Esophagus muscularis mucosa (tissue), 4 donors: ENCODE measurements at regions not wholly inside any gene's neighbourhood (a gene's known extent, or its start where the extent isn't known, plus 50 kb on each side); places are given as distances from the start of the nearest gene placed in this dataset.

Experiments used
- DNase-seq: peaks from one replicate; pipeline ENCODE4 v3.0.0-alpha.2; 2017; ENCODE audit errors: extremely low spot score
- H3K27ac ChIP-seq, 4 donors: fragments of 200-600 bp; sonication (generic); replicated peaks in 1 of 4; 1 replicate in 3 of 4; 2 replicates in 1 of 4; pipeline ENCODE4 v1.5.1; 2016 to 2019; ENCODE audit warnings: mild to moderate bottlenecking in 1 of 4
- H3K27me3 ChIP-seq, 4 donors: fragments of 200-600 bp; sonication (generic); one replicate each; pipeline versions ENCODE4 v1.5.1 to v1.6.0; 2016 to 2019
- H3K36me3 ChIP-seq, 4 donors: fragments of 200-600 bp; sonication (generic); one replicate each; pipeline ENCODE4 v1.5.1; 2016 to 2019
- H3K4me1 ChIP-seq, 4 donors: fragments of 200-600 bp; sonication (generic); one replicate each; pipeline ENCODE4 v1.5.1; 2016 to 2019
- H3K4me3 ChIP-seq, 4 donors: fragments of 200-600 bp; sonication (generic); 1 replicate in 2 of 4; 2 replicates in 2 of 4; pipeline ENCODE4 v1.5.1; 2016 to 2019; ENCODE audit warnings: mild to moderate bottlenecking in 4 of 4, moderate library complexity in 1 of 4
- H3K9me3 ChIP-seq, 4 donors: fragments of 200-600 bp; sonication (generic); 1 replicate in 3 of 4; 2 replicates in 1 of 4; pipeline ENCODE4 v1.5.1; 2016 to 2019
- CTCF ChIP-seq, 3 experiments: fragments of 200-600 bp in 2 of 3; fragments of 450-650 bp in 1 of 3; sonication (generic) in 2 of 3; IDR thresholded peaks; one replicate each; pipeline ENCODE4 v1.5.1; 2017 to 2019; ENCODE audit warnings: antibody characterized with exemption in 3 of 3, mild to moderate bottlenecking in 2 of 3, moderate library complexity in 1 of 3
- EP300 ChIP-seq: sonication (generic); formaldehyde crosslinking; IDR thresholded peaks from one replicate; pipeline ENCODE4 v1.6.1; 2017; ENCODE audit warnings: antibody characterized with exemption
- POLR2A ChIP-seq: fragments of 450-650 bp; IDR thresholded peaks from one replicate; pipeline ENCODE4 v1.6.1; 2017; ENCODE audit warnings: antibody characterized with exemption, moderate library complexity, mild to moderate bottlenecking, low read depth
- POLR2AphosphoS5 ChIP-seq, 2 donors: sonication (generic); formaldehyde crosslinking; IDR thresholded peaks; one replicate each; pipeline ENCODE4 v1.6.1; 2017; ENCODE audit warnings: antibody characterized with exemption in 2 of 2
- WGBS: methylation state at CpG from one replicate; pipeline ENCODE4 v1.1.5; 2018; 5-methylcytosine and 5-hydroxymethylcytosine counted together
- intact Hi-C: fragments of 100-400 bp; cut with DNase I; formaldehyde crosslinking; loops from one replicate; pipeline ENCODE4 v1.15.1; 2023

GRCh38 chr7:41892356-41893100 is 189.6 kb upstream of the INHBA start:
- Histone ChIP-seq H3K4me1 (peaks cover 0 to 4% (median 2%) of the 10 kb centered on the region in 4 donors), H3K36me3 (no peaks in the 10 kb centered on the region), H3K27me3 (no peaks in the 10 kb centered on the region), H3K9me3 (no peaks in the 10 kb centered on the region), H3K4me3 (no peak overlapping the region), H3K27ac (no peak overlapping the region)
- DNase-seq = no peak
- intact Hi-C loops = no loop called here
- no peak for TF ChIP-seq EP300
- TF ChIP-seq CTCF (IDR thresholded peaks at IDR 0.05) = no peak
- TF ChIP-seq POLR2A = no peak
- no peak for TF ChIP-seq POLR2AphosphoS5 (IDR thresholded peaks at IDR 0.05)
- 79% methylated on average over 2 of the region's 2 CpGs for WGBS

DNA sequence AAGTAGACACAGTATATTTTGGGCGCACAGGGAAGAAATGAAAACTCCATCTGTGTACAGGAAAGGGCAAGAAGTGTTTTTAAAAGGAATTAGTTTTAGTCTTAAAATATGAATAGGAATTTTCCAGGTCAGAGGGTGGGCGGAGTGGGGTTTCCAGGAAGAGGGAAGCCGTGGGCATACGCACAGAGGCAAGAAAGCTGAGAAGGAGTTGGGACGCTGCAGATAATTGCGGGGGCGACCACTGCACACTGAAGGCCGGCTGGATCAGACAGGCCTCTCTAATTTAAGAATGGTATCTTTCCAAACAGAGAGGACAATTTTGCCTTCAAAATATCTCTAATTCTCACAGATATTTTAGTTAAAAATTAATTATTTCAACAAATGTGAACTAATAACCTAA is 189.1 kb upstream of the INHBA start:
- intact Hi-C loops = no loop called here
- Histone ChIP-seq H3K4me1 (peaks cover 4 to 10% (median 8%) of the 10 kb centered on the region in 4 donors), H3K36me3 (no peaks in the 10 kb centered on the region), H3K4me3 (no peak overlapping the region), H3K27me3 (no peaks in the 10 kb centered on the region), H3K27ac (no peak overlapping the region), H3K9me3 (no peaks in the 10 kb centered on the region)
- DNase-seq = no peak
- TF ChIP-seq POLR2A (no peak), POLR2AphosphoS5 (IDR thresholded peaks at IDR 0.05) (no peak), EP300 (no peak), CTCF (IDR thresholded peaks at IDR 0.05) (no peak)
- WGBS = 73% methylated on average over 8 of the region's 8 CpGs

GRCh38 chr7:41890631-41891274 is 187.9 kb upstream of the INHBA start:
- Histone ChIP-seq H3K36me3 (no peaks in the 10 kb centered on the region), H3K27ac (no peak overlapping the region)
- TF ChIP-seq POLR2A = no peak
- TF ChIP-seq EP300 = no peak
- TF ChIP-seq POLR2AphosphoS5 (IDR thresholded peaks at IDR 0.05) = no peak
- TF ChIP-seq CTCF (IDR thresholded peaks at IDR 0.05) = no peak

GRCh38 chr7:41889472-41889871 is 186.6 kb upstream of the INHBA start:
- Histone ChIP-seq H3K27me3 (no peaks in the 10 kb centered on the region), H3K4me1 (peaks cover 21 to 31% (median 30%) of the 10 kb centered on the region in 4 donors), H3K9me3 (no peaks in the 10 kb centered on the region), H3K4me3 (no peak overlapping the region), H3K36me3 (no peaks in the 10 kb centered on the region), H3K27ac (no peak overlapping the region)
- TF ChIP-seq POLR2AphosphoS5 (IDR thresholded peaks at IDR 0.05) (no peak), EP300 (no peak), POLR2A (no peak), CTCF (IDR thresholded peaks at IDR 0.05) (no peak)
- 100% methylated on average over 4 of the region's 4 CpGs for WGBS
- intact Hi-C loops = no loop called here
- no peak for DNase-seq

More at GRCh38 chr7:41890631-41891274, 187.9 kb upstream of the INHBA start:
- Histone ChIP-seq H3K9me3 (no peaks in the 10 kb centered on the region), H3K4me1 (peaks cover 16 to 22% (median 20%) of the 10 kb centered on the region in 4 donors), H3K4me3 (no peak overlapping the region), H3K27me3 (no peaks in the 10 kb centered on the region)
- intact Hi-C loops = no loop called here
- WGBS = 77% methylated on average over 9 of the region's 9 CpGs
- DNase-seq = no peak
